Keratinocyte (primary cell): ENCODE measurements at regions not wholly inside any gene's neighbourhood (a gene's known extent, or its start where the extent isn't known, plus 50 kb on each side); places are given as distances from the start of the nearest gene placed in this dataset.

Source experiments
- EZH2 ChIP-seq: IDR thresholded peaks from one replicate; pipeline ENCODE4 v1.6.1; 2012; ENCODE audit warnings: inconsistent platforms, mild to moderate bottlenecking, low read length, moderate library complexity
- TF ChIP-seq, protein P1 (sequence below), 3 experiments: IDR thresholded peaks in 1 of 3; conservative IDR thresholded peaks in 1 of 3; optimal IDR thresholded peaks in 1 of 3; 2 replicates in 2 of 3; 3 replicates in 1 of 3; pipeline versions ENCODE3 to v1.5.1; 2011; ENCODE audit warnings: low read length in 3 of 3, mild to moderate bottlenecking in 3 of 3, moderate library complexity in 2 of 3, control low read depth in 1 of 3, inconsistent platforms in 1 of 3; ENCODE audit not compliant: insufficient read depth in 2 of 3; ENCODE audit errors: extremely low read depth in 1 of 3

DNA sequence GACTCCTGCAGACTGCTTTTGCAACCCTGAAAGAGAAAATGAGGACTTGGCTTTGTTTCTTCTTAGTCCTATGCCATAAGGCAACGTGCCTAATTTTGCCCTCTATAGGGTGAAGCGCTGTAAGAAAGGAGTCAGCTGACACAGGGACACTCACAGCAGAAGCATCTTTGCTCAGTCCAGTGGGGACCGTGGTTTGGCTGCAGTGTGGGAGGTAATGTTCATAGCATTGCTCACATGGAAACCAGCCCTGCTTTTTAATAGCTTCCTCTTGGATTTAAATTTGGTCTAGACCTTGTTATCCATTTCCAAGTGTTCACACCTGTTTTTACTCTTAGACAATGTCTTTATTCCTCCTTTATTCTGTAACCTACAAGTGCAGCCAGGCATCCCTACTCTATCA lies 1032.1 kb downstream of the NTRK3 start:
- TF ChIP-seq, protein P1, sequence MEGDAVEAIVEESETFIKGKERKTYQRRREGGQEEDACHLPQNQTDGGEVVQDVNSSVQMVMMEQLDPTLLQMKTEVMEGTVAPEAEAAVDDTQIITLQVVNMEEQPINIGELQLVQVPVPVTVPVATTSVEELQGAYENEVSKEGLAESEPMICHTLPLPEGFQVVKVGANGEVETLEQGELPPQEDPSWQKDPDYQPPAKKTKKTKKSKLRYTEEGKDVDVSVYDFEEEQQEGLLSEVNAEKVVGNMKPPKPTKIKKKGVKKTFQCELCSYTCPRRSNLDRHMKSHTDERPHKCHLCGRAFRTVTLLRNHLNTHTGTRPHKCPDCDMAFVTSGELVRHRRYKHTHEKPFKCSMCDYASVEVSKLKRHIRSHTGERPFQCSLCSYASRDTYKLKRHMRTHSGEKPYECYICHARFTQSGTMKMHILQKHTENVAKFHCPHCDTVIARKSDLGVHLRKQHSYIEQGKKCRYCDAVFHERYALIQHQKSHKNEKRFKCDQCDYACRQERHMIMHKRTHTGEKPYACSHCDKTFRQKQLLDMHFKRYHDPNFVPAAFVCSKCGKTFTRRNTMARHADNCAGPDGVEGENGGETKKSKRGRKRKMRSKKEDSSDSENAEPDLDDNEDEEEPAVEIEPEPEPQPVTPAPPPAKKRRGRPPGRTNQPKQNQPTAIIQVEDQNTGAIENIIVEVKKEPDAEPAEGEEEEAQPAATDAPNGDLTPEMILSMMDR (optimal IDR thresholded peaks at IDR 0.05 in 1 of 3, IDR thresholded peaks at IDR 0.05 in 1 of 3, conservative IDR thresholded peaks at IDR 0.05 in 1 of 3; ENCODE audit: extremely low read depth in 1 of 3, insufficient read depth in 2 of 3, low read length in 3 of 3) = no peak
- no peak for TF ChIP-seq EZH2
